AG04450 (cell line): ENCODE measurements at regions not wholly inside any gene's neighbourhood (a gene's known extent, or its start where the extent isn't known, plus 50 kb on each side); places are given as distances from the start of the nearest gene placed in this dataset.

Experiments used
- CTCF ChIA-PET: fragments of 300-600, 350-600 bp; formaldehyde crosslinking; extraction: SDS; loops from one replicate; lab custom pipeline; 2022; ENCODE audit warnings: antibody characterized with exemption, inconsistent platforms; lab: Charles Lee
- POLR2A ChIA-PET: fragments of 350-600 bp; formaldehyde crosslinking; extraction: SDS; loops from one replicate; lab custom pipeline; 2021; ENCODE audit warnings: antibody characterized with exemption, inconsistent platforms; lab: Yijun Ruan, JAX
- DNase-seq: peaks from one replicate; pipeline ENCODE4 v3.0.0-alpha.2; 2011; ENCODE audit warnings: low read depth, low spot score
- H3K27ac ChIP-seq: one replicate; pipeline ENCODE4 v1.5.1; 2012; ENCODE audit warnings: low read depth, low read length, control low read depth
- H3K27me3 ChIP-seq: one replicate; pipeline ENCODE4 v1.6.0; 2012; ENCODE audit warnings: low read length; ENCODE audit not compliant: control insufficient read depth, insufficient read depth
- H3K4me3 ChIP-seq: 2 replicates; pipeline ENCODE4 v1.5.1; 2011; ENCODE audit warnings: mild to moderate bottlenecking, low read depth, low read length, control low read depth
- H3K9me3 ChIP-seq: 2 replicates; pipeline ENCODE4 v1.5.1; 2012; ENCODE audit warnings: low read length; ENCODE audit not compliant: control insufficient read depth, insufficient read depth
- TF ChIP-seq, protein P1 (sequence below): IDR thresholded peaks from 2 replicates; pipeline ENCODE4 v1.5.1; 2011; ENCODE audit warnings: low read depth, low read length, control low read depth, inconsistent platforms

DNA sequence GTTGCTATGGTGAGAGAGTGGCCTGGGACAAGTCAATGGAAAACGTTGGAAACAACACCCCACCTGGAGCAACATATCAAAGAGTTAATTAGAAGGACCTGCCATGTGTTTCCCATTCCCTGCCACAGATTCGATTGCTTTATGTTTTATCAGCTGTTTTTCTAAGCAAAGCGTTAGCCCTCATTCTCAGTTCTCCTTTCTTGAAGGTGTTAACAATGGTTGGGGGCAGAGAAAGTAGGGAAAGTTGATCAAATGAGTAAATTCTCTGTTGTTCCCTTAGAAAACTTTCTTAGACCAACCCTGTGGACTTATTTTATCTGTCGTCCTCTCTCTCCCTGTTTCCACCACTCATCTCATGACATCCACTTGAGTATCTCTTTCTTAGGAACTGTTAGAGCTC is 102.5 kb downstream of the ADAMTS15 start:
- H3K4me3 ChIP-seq: no peak overlapping the region
- ChIA-PET CTCF (no interaction called here), POLR2A (no interaction called here)
- DNase-seq: no peak
- TF ChIP-seq, protein P1, sequence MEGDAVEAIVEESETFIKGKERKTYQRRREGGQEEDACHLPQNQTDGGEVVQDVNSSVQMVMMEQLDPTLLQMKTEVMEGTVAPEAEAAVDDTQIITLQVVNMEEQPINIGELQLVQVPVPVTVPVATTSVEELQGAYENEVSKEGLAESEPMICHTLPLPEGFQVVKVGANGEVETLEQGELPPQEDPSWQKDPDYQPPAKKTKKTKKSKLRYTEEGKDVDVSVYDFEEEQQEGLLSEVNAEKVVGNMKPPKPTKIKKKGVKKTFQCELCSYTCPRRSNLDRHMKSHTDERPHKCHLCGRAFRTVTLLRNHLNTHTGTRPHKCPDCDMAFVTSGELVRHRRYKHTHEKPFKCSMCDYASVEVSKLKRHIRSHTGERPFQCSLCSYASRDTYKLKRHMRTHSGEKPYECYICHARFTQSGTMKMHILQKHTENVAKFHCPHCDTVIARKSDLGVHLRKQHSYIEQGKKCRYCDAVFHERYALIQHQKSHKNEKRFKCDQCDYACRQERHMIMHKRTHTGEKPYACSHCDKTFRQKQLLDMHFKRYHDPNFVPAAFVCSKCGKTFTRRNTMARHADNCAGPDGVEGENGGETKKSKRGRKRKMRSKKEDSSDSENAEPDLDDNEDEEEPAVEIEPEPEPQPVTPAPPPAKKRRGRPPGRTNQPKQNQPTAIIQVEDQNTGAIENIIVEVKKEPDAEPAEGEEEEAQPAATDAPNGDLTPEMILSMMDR: no peak
- H3K27ac ChIP-seq: no peak overlapping the region
- no peaks in the 10 kb centered on the region for H3K27me3 ChIP-seq
- no peaks in the 10 kb centered on the region; the same call in 1 of the 2 replicates for H3K9me3 ChIP-seq

DNA sequence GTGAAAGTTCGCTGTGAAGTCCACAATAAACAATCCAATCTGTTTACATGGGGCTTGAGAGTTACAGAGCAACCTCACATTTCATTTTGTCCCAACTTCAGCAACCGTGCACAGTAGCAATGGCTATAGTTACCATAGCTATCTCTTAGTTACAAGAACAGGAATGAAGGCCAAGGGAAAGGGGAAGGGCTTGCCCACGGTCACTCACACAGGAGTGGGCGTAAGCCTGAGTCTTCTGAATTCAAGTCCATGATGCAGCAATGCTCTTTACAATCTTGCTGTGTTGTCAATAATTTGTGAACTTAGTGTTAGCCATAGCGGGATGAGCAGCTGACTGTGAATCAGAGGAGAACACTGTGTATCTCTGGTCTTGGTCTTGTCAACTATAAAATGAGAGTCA is 102.9 kb downstream of the ADAMTS15 start:
- no peak for DNase-seq
- ChIA-PET POLR2A (no interaction called here), CTCF (no interaction called here)

DNA sequence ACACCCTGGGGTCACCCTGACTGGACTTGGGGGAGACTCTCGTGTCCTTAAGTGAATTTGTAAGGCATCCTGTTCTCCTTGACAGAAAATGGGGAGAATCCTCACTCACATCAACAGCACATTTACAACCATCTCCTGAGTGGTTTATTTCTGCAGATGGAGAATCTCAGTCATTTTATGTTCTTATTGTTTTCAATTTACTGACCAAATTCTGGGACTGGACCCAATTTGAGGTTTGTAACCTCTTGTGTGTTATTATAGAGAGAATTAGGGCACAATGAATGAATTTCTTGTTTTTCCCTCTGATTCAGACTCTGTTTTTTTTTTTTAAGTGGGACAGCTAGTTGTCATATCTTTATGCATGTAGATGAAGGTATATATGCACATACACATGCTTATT is 104.9 kb downstream of the ADAMTS15 start:
- no peaks in the 10 kb centered on the region for H3K27me3 ChIP-seq
- POLR2A ChIA-PET: no interaction called here
- CTCF ChIA-PET: no interaction called here
- TF ChIP-seq, protein P1: no peak
- no peak overlapping the region for H3K4me3 ChIP-seq
- H3K9me3 ChIP-seq: no peaks in the 10 kb centered on the region
- H3K27ac ChIP-seq: no peak overlapping the region
- DNase-seq: no peak

More for the DNA sequence above, 102.9 kb downstream of the ADAMTS15 start:
- H3K27ac ChIP-seq: no peak overlapping the region
- H3K27me3 ChIP-seq: no peaks in the 10 kb centered on the region
- no peaks in the 10 kb centered on the region; the same call in 1 of the 2 replicates for H3K9me3 ChIP-seq
- TF ChIP-seq, protein P1: no peak
- no peak overlapping the region for H3K4me3 ChIP-seq

DNA sequence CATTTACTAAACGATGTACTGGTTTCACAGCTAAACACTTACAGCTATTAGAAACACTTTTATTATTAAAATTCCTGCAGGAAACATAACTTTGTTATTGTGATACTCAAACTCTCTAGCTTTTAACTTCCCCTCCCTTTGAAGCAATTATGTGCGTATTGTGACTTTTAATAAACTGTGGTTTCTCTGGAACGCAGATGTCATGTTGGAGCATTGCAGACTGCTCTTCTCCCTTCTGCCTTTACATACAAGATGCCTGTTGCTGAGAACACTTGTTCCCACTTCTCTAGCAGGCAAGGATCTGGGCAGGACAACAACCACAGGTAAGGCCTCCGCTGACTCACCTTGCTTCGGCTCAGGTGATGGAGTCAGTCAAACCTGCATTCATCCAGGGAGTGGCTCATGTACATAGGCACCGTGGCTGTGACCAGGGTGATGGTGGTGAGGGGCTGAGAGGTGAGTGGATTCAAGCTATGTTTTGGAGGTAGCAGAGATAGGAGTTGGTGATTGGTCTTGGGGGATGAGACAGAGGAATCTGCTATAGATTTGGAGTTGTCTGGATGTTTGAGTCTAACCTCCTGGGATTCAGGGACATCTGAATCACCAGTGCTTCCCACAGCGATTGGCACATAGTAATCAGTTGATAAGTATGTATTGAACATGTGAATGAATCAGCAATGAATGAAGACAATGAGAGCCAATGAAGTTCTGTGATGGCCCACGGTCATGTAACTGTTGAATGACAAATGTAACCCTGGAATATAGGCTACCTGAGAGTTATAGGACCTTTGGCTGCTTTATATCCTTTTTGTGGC is 106.0 kb downstream of the ADAMTS15 start:
- no peak overlapping the region for H3K27ac ChIP-seq
- CTCF ChIA-PET: interaction anchor here (1.1 kb wide), 1 partner anchor 308 kb away, joined by 3 read pairs; no protein-coding TSS in a partner anchor
- TF ChIP-seq, protein P1: no peak
- H3K4me3 ChIP-seq: no peak overlapping the region
- H3K27me3 ChIP-seq: no peaks in the 10 kb centered on the region
- H3K9me3 ChIP-seq: no peaks in the 10 kb centered on the region
- POLR2A ChIA-PET: no interaction called here
- DNase-seq: no peak

DNA sequence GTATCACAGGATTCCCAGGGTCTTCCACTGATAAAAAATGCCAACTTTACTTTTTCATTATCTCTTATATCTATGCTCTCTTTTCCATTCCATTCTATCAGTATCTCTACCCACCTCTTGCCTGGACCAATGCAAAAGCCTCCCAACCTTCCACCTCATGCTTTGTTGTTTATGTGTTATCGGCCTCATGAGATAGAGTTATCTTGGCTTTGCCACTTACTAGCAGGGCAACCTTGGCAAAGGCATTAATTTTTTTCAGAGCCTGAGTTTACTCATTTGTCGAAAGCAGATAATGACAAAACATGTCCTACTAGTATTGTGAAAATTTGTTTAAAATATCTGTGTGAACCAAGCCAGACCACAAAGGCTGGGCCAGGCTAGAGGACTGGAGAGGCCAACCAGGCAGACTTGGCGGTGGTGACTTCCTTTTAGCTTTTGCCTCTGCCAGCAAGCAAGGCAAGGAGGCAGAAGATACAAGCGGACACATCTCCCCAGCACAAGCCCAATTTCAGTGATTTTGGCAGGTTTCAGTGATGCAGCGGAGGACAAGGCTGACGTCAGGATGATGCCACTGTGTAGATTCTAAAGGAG is 106.9 kb downstream of the ADAMTS15 start:
- CTCF ChIA-PET: no interaction called here

More for the DNA sequence above, 106.9 kb downstream of the ADAMTS15 start:
- POLR2A ChIA-PET: no interaction called here
- no peak for DNase-seq
- no peak overlapping the region for H3K27ac ChIP-seq
- H3K9me3 ChIP-seq: no peaks in the 10 kb centered on the region
- H3K4me3 ChIP-seq: no peak overlapping the region
- no peaks in the 10 kb centered on the region for H3K27me3 ChIP-seq
- TF ChIP-seq, protein P1: no peak
